ENCODE measurements at regions not wholly inside any gene's neighbourhood (a gene's known extent, or its start where the extent isn't known, plus 50 kb on each side); places are given as distances from the start of the nearest gene placed in this dataset.
"Not testable (repeated sequence)": the region's sequence is repeated elsewhere in the genome, so short reads cannot be mapped to it uniquely, and the experiment has no call there.

GRCh38 chr5:42168091-42168670 is 243.1 kb downstream of the FBXO4 start:
- H3K27ac ChIP-seq: no peak overlapping the region
- TF ChIP-seq ZFX (IDR thresholded peaks at IDR 0.05; ENCODE audit: borderline replicate concordance) (no peak), CTCF (IDR thresholded peaks at IDR 0.05) (no peak)

- H3K27ac ChIP-seq: not testable (repeated sequence)
Measured at GRCh38 chr5:42176118-42176517, 247.1 kb upstream of the GHR start.

GRCh38 chr5:42179843-42180242 is 243.4 kb upstream of the GHR start:
- H3K27ac ChIP-seq: not testable (repeated sequence)

- TF ChIP-seq CTCF (IDR thresholded peaks at IDR 0.05) (no peak), ZFX (IDR thresholded peaks at IDR 0.05; ENCODE audit: borderline replicate concordance) (no peak)
- no peak overlapping the region for H3K27ac ChIP-seq
Measured at GRCh38 chr5:42216904-42217303, 206.3 kb upstream of the GHR start.

- H3K27ac ChIP-seq: no peak overlapping the region
- TF ChIP-seq CTCF (IDR thresholded peaks at IDR 0.05) (no peak), ZFX (IDR thresholded peaks at IDR 0.05; ENCODE audit: borderline replicate concordance) (no peak)
Measured at GRCh38 chr5:42217791-42218190, 205.4 kb upstream of the GHR start.

- TF ChIP-seq ZFX (IDR thresholded peaks at IDR 0.05; ENCODE audit: borderline replicate concordance) (no peak), CTCF (IDR thresholded peaks at IDR 0.05) (no peak)
Measured at GRCh38 chr5:42225009-42225408, 198.2 kb upstream of the GHR start.

GRCh38 chr5:42228279-42228678 is 195.0 kb upstream of the GHR start:
- TF ChIP-seq ZFX (IDR thresholded peaks at IDR 0.05; ENCODE audit: borderline replicate concordance) (no peak), CTCF (IDR thresholded peaks at IDR 0.05) (no peak)
- H3K27ac ChIP-seq: no peak overlapping the region

More at GRCh38 chr5:42225009-42225408, 198.2 kb upstream of the GHR start:
- H3K27ac ChIP-seq: no peak overlapping the region

- no peak overlapping the region for H3K27ac ChIP-seq
- no peak for TF ChIP-seq ZFX (IDR thresholded peaks at IDR 0.05; ENCODE audit: borderline replicate concordance)
- TF ChIP-seq CTCF (IDR thresholded peaks at IDR 0.05): no peak
Measured at GRCh38 chr5:42230839-42231238, 192.4 kb upstream of the GHR start.
